Limb (tissue), 2 donors: ENCODE measurements at regions not wholly inside any gene's neighbourhood (a gene's known extent, or its start where the extent isn't known, plus 50 kb on each side); places are given as distances from the start of the nearest gene placed in this dataset.
"Not testable (repeated sequence)": the region's sequence is repeated elsewhere in the genome, so short reads cannot be mapped to it uniquely, and the experiment has no call there.

ENCODE experiments used
- DNase-seq, 2 donors: peaks; one replicate each; pipeline ENCODE4 v3.0.0-alpha.2; 2016; ENCODE audit errors: extremely low spot score in 2 of 2

DNA sequence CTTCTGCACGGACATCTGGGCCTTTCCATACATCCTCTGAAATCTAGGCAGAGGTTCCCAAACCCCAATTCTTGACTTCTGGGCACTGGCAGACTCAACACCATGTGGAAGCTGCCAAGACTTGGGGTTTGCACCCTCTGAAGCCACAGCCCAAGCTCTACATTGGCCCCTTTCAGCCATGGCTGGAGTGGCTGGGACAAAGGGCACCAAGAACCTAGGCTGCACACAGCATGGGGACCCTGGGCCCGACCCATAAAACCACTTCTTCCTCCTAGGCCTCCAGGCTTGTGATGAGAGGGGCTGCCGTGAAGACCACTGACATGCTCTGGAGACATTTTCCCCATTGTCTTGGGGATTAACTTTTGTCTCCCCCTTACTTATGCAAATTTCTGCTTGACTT, 158.0 kb downstream of the GNAI1 start:
- not testable (repeated sequence) for DNase-seq

DNA sequence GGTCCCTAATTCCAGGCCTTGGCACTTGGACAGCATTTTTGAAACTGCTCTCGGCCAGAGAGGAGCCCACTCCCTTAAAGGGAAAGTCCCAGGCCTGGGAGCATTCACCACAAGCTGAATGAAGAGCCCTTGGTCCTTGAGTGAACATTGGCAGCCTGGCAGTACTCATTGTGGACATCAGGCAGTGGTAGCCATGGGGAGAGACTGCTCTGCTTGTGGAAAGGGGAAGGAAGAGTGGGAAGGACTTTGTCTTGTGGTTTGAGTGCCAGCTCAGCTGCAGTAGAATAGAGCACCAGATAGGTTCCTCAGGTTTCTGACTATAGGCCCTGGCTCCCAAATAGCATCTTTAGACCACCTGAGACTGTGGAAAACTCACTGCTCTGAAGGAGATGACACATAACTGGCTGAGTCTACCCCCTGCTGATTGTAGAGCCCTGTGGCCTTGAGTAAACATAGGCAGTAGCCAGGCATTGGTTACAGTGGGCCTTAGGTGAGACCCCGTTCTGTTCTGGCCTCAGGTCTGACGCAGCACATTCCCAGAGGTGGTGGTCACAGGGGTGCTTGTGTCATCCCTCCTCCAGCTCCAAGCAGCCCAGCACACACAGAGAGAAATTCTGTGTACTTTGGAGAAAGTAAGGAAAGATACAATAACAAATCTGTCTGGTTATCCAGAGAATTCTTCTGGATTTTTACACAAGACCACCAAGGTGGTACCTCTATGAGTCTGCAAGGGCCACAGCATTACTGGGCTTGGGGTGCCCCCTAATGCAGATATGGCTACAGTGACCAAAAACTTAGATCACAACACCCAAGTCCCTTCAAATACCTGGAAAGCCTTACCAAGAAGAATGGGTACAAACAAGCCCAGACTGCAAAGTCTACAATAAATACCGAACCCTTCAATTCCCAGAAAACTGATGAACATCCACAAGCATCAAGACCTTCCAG, 153.8 kb downstream of the GNAI1 start:
- no peak for DNase-seq

DNA sequence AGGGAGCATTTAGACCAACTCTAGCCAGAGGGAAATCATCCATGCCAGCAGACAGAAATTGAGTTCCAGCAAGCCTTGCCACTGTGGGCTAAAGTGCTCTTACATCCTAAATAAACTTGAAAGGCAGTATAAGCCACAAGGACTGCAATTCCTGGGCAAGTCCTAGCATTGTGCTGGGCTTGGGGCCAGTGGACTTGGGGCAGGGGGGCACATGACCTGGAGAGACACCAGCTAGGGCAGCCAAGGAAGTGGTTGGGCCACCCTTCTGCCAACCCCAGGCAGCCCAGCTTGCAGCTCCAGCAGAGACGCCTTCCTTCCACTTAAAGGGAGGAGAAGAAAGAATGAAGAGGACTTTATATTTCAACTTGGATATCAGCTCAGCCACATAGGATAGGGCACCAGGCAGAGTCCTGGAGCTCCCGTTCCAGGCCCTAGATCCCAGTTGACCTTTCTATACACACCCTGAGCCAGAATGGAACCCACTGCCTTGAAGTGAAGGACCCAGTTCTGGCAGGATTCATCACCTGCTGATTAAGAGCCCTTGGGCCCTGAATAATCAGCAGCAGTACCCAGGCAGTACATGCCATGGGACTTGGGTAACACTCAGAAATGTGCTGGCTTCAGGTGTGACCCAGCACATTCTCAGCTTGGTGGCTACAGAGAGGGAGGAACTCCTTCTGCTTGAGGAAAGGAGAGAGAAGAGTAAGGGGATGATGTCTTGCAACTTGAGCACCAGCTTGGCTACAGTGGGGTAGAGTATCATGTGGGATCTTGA, 153.0 kb downstream of the GNAI1 start:
- no peak for DNase-seq

DNA sequence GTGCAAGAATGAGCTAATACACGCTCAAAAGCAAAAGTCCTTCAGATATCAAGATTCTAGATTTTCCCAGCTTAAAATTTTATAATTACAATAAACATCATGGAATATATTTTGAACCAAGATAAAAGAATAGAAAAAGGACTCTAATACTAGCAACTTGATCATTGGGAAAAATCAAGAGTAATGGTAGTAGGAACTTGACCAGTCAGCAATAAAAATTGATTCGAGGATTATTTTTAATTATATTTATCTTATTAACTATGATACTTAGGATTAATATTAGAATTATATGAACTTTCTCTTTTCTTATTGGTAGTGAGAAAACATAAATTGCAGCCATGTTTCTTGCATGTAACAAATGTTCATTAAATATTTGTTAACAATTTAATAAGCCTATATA, 152.0 kb downstream of the GNAI1 start:
- no peak for DNase-seq

DNA sequence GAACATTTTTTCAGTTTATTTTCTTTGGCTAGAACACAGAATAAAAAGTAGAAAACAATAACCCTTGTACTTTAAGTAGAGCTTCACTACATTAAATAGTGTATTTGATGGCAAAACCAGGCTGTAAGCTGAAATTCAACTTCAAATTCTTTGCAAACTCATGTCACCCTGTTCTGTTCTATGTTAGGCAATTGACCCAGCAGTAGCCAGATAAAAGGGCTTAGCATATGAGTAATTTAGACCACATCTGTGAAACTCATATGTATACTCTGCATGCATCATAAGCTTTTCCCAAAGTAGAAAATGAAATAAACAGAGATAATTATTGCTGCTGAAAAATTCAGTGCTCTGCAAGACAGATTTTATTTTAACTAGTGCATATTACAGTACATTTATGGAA, 150.2 kb downstream of the GNAI1 start:
- peak in 1 of 2 donors; percentile 35 for DNase-seq

DNA sequence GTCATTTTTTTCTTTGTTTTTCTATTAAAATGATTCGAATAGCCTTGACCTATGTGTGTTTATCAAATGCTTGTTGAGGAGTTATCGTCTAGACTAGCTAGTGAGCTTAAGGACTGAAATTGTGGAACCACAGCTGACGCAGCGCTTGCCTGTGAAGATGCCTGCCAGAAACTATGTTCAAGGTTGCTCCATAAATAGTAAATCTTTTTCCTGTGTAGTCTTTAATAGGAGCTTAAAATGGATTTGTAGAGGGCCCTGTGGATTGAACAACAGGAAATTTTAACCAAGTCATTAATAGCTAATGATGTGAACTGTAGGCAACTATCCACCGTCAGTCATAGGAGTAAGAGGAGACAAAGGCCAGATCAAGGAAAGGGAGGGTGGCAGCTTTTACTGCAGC, 145.1 kb downstream of the GNAI1 start:
- DNase-seq = no peak

DNA sequence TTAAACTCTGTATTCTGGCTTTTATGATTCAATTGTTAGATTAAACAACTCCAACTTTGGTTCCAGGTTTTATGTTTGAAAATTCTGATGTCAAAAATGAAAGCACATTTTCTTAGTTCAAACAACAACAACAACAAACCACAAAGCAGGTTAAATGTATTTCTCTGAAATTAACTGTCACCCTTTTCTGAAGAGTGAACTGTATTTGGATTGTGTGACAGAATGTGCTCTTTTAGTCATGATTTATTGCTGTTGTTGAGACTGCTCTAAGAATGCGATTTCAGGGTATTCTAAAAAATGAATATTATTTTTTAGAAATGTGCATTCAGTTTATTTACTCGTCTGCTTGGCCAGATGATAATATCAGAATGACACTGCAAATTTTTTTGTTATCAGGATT, 144.1 kb downstream of the GNAI1 start:
- DNase-seq = no peak

DNA sequence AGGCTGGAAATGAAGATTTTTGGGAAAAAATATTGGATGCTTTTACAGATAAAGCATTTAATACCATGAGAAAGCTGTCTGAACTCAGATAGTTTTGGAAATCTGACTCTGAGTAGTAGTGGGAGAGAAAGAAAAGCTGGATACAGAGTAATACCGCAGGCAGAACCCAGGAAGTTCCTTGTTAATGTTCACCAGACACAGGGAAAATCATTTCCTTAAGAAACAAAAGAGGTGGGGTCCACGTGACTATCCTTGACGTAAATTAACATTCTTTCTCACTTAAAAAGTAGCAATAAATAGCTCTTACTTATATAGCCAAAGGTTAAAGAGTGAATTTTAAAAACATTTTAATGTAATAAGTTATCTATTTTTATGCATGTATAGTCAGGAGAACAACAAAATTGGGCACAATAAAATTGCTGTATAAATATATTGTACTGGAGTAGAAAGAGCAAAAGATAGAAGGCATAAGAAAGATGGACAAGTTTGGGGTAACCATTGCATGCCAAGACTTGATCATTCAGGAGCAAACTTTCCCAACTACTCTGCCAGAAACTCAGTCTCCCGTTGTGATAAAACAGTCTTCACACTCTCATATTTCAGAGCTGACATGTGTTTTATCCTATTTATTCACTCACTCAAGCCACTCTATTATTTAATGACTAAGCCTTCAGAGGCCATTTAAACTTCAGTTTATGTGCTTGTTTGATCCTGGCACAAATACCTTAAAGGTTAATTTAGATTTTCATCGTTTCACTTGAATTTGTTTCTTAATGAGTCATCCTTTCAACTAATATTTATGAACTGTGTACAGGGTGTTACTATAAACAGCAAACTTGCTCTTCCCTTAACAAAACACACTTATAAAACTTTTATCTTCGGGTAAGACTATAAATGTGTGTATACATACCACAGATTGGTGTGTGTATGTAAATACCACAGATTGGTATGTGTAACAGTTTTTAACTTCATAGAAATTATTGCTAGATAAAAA, 143.1 kb downstream of the GNAI1 start:
- no peak for DNase-seq
